ENCODE measurements at regions not wholly inside any gene's neighbourhood (a gene's known extent, or its start where the extent isn't known, plus 50 kb on each side); places are given as distances from the start of the nearest gene placed in this dataset.

- no peak for TF ChIP-seq POLR2AphosphoS5 (IDR thresholded peaks at IDR 0.05)
- no peak for TF ChIP-seq CTCF (IDR thresholded peaks at IDR 0.05)
- no peak for TF ChIP-seq POLR2A (IDR thresholded peaks at IDR 0.05)
- TF ChIP-seq EP300 (IDR thresholded peaks at IDR 0.05): no peak
Measured at GRCh38 chr2:18829976-18830375, 240.6 kb upstream of the NT5C1B start.

Data from upper lobe of left lung (tissue), 4 donors.